Neuronal stem cell (in vitro differentiated cells): ENCODE measurements at regions not wholly inside any gene's neighbourhood (a gene's known extent, or its start where the extent isn't known, plus 50 kb on each side); places are given as distances from the start of the nearest gene placed in this dataset.

Experiments used
- DNase-seq: peaks from one replicate; pipeline ENCODE4 v3.0.0-alpha.2; 2013; ENCODE audit warnings: low spot score
- H2AFZ ChIP-seq: one replicate; pipeline ENCODE4 v1.6.1; 2013; ENCODE audit warnings: mild to moderate bottlenecking, low read length, inconsistent platforms
- H2AK5ac ChIP-seq: 2 replicates; pipeline ENCODE4 v1.6.1; 2013; ENCODE audit warnings: low read depth, mild to moderate bottlenecking, inconsistent platforms, low read length, moderate library complexity, mixed read lengths
- H2BK120ac ChIP-seq: 2 replicates; pipeline ENCODE4 v1.6.1; 2013; ENCODE audit warnings: low read depth, mild to moderate bottlenecking, inconsistent platforms, low read length, moderate library complexity, mixed read lengths
- H2BK12ac ChIP-seq: one replicate; pipeline ENCODE4 v1.6.1; 2013; ENCODE audit warnings: low read length, inconsistent platforms
- H2BK15ac ChIP-seq: 2 replicates; pipeline ENCODE4 v1.6.1; 2013; ENCODE audit warnings: mild to moderate bottlenecking, low read length, inconsistent platforms, mixed read lengths
- H2BK5ac ChIP-seq: one replicate; pipeline ENCODE4 v1.6.1; 2013; ENCODE audit warnings: inconsistent platforms, mild to moderate bottlenecking, low read length, moderate library complexity
- H3K14ac ChIP-seq: one replicate; pipeline ENCODE4 v1.6.1; 2013; ENCODE audit warnings: low read length, inconsistent platforms
- H3K18ac ChIP-seq: 2 replicates; pipeline ENCODE4 v1.6.1; 2013; ENCODE audit warnings: low read length, inconsistent platforms
- H3K23ac ChIP-seq: 2 replicates; pipeline ENCODE4 v1.6.1; 2013; ENCODE audit warnings: low read depth, mild to moderate bottlenecking, mixed read lengths, low read length, inconsistent platforms; ENCODE audit not compliant: poor library complexity
- H3K27ac ChIP-seq: replicated peaks from 3 replicates; pipeline ENCODE4 v1.5.1; 2013; ENCODE audit warnings: low read length, inconsistent platforms
- H3K27me3 ChIP-seq, 3 experiments: 2 replicates each; pipeline ENCODE4 v1.6.1; 2013; ENCODE audit warnings: low read length in 3 of 3, mild to moderate bottlenecking in 2 of 3, inconsistent platforms in 1 of 3, low read depth in 1 of 3, mixed read lengths in 1 of 3, moderate library complexity in 1 of 3; ENCODE audit not compliant: control insufficient read depth in 3 of 3, insufficient read depth in 3 of 3
- H3K36me3 ChIP-seq, 2 donors: replicated peaks in 1 of 2; 2 replicates each; pipeline ENCODE4 v1.6.1; 2013; ENCODE audit warnings: low read length in 2 of 2; ENCODE audit not compliant: control insufficient read depth in 2 of 2, insufficient read depth in 2 of 2
- H3K4ac ChIP-seq: 2 replicates; pipeline ENCODE4 v1.6.1; 2013; ENCODE audit warnings: inconsistent platforms, mild to moderate bottlenecking, low read length, moderate library complexity
- H3K4me1 ChIP-seq, 2 donors: 1 replicate in 1 of 2; 2 replicates in 1 of 2; pipeline ENCODE4 v1.6.1; 2013; ENCODE audit warnings: low read length in 2 of 2, low read depth in 1 of 2; ENCODE audit not compliant: control insufficient read depth in 2 of 2, insufficient read depth in 1 of 2
- H3K4me2 ChIP-seq: one replicate; pipeline ENCODE4 v1.6.1; 2013; ENCODE audit warnings: mild to moderate bottlenecking, low read length, inconsistent platforms; ENCODE audit not compliant: insufficient read depth, poor library complexity, severe bottlenecking
- H3K4me3 ChIP-seq, 2 donors: 2 replicates each; pipeline ENCODE4 v1.5.1; 2013; ENCODE audit warnings: low read length in 2 of 2, mild to moderate bottlenecking in 2 of 2, inconsistent platforms in 1 of 2, moderate library complexity in 1 of 2
- H3K79me1 ChIP-seq: one replicate; pipeline ENCODE4 v1.6.1; 2013; ENCODE audit warnings: low read depth, mild to moderate bottlenecking, inconsistent platforms, low read length, moderate library complexity
- H3K9ac ChIP-seq: one replicate; pipeline ENCODE4 v1.6.1; 2013; ENCODE audit warnings: mild to moderate bottlenecking, low read depth, low read length, inconsistent platforms; ENCODE audit not compliant: poor library complexity
- H3K9me3 ChIP-seq, 2 donors: replicated peaks in 1 of 2; 2 replicates each; pipeline versions ENCODE3 to v1.6.1; 2013; ENCODE audit warnings: low read length in 2 of 2, mild to moderate bottlenecking in 2 of 2, inconsistent platforms in 1 of 2, low read depth in 1 of 2, mixed read lengths in 1 of 2, moderate library complexity in 1 of 2; ENCODE audit not compliant: control insufficient read depth in 2 of 2, insufficient read depth in 1 of 2
- H4K8ac ChIP-seq: one replicate; pipeline ENCODE4 v1.6.1; 2013; ENCODE audit warnings: low read depth, mild to moderate bottlenecking, inconsistent platforms, low read length, moderate library complexity
- H4K91ac ChIP-seq: one replicate; pipeline ENCODE4 v1.6.1; 2013; ENCODE audit warnings: low read length, low read depth, mild to moderate bottlenecking, inconsistent platforms; ENCODE audit not compliant: poor library complexity
- WGBS, 2 donors: extraction: QIAGEN DNeasy Blood & Tissue Kit; methylation state at CpG; one replicate each; pipeline ENCODE4 v1.1.7; 2013; ENCODE audit warnings: missing lambda C conversion rate in 2 of 2, mixed read lengths in 1 of 2; ENCODE audit not compliant: insufficient read length in 2 of 2, insufficient replicate concordance in 1 of 2; ENCODE audit errors: extremely low coverage in 2 of 2; 5-methylcytosine and 5-hydroxymethylcytosine counted together

GRCh38 chrX:42274151-42274550, 350.8 kb upstream of the CASK start:
- no peak overlapping the region for H4K8ac ChIP-seq
- H3K23ac ChIP-seq: no peak overlapping the region
- H3K4me3 ChIP-seq: no peak overlapping the region
- H3K79me1 ChIP-seq: no peaks in the 10 kb centered on the region
- H2BK5ac ChIP-seq: no peak overlapping the region
- no peak overlapping the region for H2AFZ ChIP-seq
- DNase-seq: no peak
- H2AK5ac ChIP-seq: no peak overlapping the region
- H3K4me1 ChIP-seq: no peaks in the 10 kb centered on the region
- H3K18ac ChIP-seq: no peak overlapping the region
- H2BK12ac ChIP-seq: no peak overlapping the region
- no peak overlapping the region for H2BK15ac ChIP-seq
- H4K91ac ChIP-seq: no peak overlapping the region
- H3K4me2 ChIP-seq: no peak overlapping the region
- WGBS, 2 donors: no CpG with 5 or more reads among the region's 2 CpGs
- no peak overlapping the region for H3K4ac ChIP-seq
- H3K9ac ChIP-seq: no peak overlapping the region
- no peaks in the 10 kb centered on the region for H3K9me3 ChIP-seq
- H2BK120ac ChIP-seq: no peak overlapping the region
- no peak overlapping the region for H3K14ac ChIP-seq
- no peak overlapping the region for H3K27ac ChIP-seq
- no peaks in the 10 kb centered on the region for H3K36me3 ChIP-seq
- H3K27me3 ChIP-seq: peaks cover 0 to 2% (median 0%) of the 10 kb centered on the region in 3 experiments

- Histone ChIP-seq H2BK120ac (no peak overlapping the region), H3K4me2 (no peak overlapping the region), H3K27me3 (peaks cover 0 to 2% (median 0%) of the 10 kb centered on the region in 3 experiments), H4K8ac (no peak overlapping the region), H3K4me1 (no peaks in the 10 kb centered on the region), H2AFZ (no peak overlapping the region), H3K14ac (no peak overlapping the region), H3K18ac (no peak overlapping the region), H2BK12ac (no peak overlapping the region), H4K91ac (no peak overlapping the region), H3K4ac (no peak overlapping the region), H3K36me3 (no peaks in the 10 kb centered on the region), H3K23ac (no peak overlapping the region), H3K79me1 (no peaks in the 10 kb centered on the region), H3K9me3 (no peaks in the 10 kb centered on the region), H2BK5ac (no peak overlapping the region), H2BK15ac (no peak overlapping the region), H2AK5ac (no peak overlapping the region), H3K4me3 (no peak overlapping the region), H3K27ac (no peak overlapping the region), H3K9ac (no peak overlapping the region)
- WGBS, 2 donors: no CpG with 5 or more reads among the region's 4 CpGs
- no peak for DNase-seq
Observed at GRCh38 chrX:42273387-42273786, 350.0 kb upstream of the CASK start.

- H2BK12ac ChIP-seq: no peak overlapping the region
- H4K91ac ChIP-seq: no peak overlapping the region
- H3K27me3 ChIP-seq: no peaks in the 10 kb centered on the region
- H4K8ac ChIP-seq: no peak overlapping the region
- DNase-seq: no peak
- H3K27ac ChIP-seq: no peak overlapping the region
- no peaks in the 10 kb centered on the region for H3K9me3 ChIP-seq
- H3K4me1 ChIP-seq: no peaks in the 10 kb centered on the region
- H2BK120ac ChIP-seq: no peak overlapping the region
- H2BK15ac ChIP-seq: no peak overlapping the region
- H2AFZ ChIP-seq: no peak overlapping the region
- H3K18ac ChIP-seq: no peak overlapping the region
- no peak overlapping the region for H3K4ac ChIP-seq
- H3K23ac ChIP-seq: no peak overlapping the region
- no peaks in the 10 kb centered on the region for H3K36me3 ChIP-seq
- WGBS, 2 donors: no CpG with 5 or more reads among the region's 2 CpGs
- no peak overlapping the region for H3K4me3 ChIP-seq
- H3K14ac ChIP-seq: no peak overlapping the region
- no peak overlapping the region for H3K4me2 ChIP-seq
- H2AK5ac ChIP-seq: no peak overlapping the region
- no peaks in the 10 kb centered on the region for H3K79me1 ChIP-seq
- no peak overlapping the region for H2BK5ac ChIP-seq
- H3K9ac ChIP-seq: no peak overlapping the region
Observed at GRCh38 chrX:42269186-42269585, 345.8 kb upstream of the CASK start.

- no peak for DNase-seq
- WGBS, 2 donors: no CpG with 5 or more reads among the region's 1 CpG
Observed at GRCh38 chrX:42260854-42261253, 337.5 kb upstream of the CASK start.

More at GRCh38 chrX:42260854-42261253, 337.5 kb upstream of the CASK start:
- no peak overlapping the region for H3K4me2 ChIP-seq
- H3K36me3 ChIP-seq: no peaks in the 10 kb centered on the region
- no peak overlapping the region for H3K27ac ChIP-seq
- H3K4me1 ChIP-seq: no peaks in the 10 kb centered on the region
- no peak overlapping the region for H3K18ac ChIP-seq
- H2BK5ac ChIP-seq: no peak overlapping the region
- no peak overlapping the region for H3K14ac ChIP-seq
- H3K9ac ChIP-seq: no peak overlapping the region
- H2BK120ac ChIP-seq: no peak overlapping the region
- H2AK5ac ChIP-seq: no peak overlapping the region
- H3K79me1 ChIP-seq: no peaks in the 10 kb centered on the region
- no peak overlapping the region for H4K91ac ChIP-seq
- H3K4ac ChIP-seq: no peak overlapping the region
- H3K9me3 ChIP-seq: no peaks in the 10 kb centered on the region
- no peak overlapping the region for H2BK15ac ChIP-seq
- H3K23ac ChIP-seq: no peak overlapping the region
- no peak overlapping the region for H2BK12ac ChIP-seq
- no peak overlapping the region for H2AFZ ChIP-seq
- H4K8ac ChIP-seq: no peak overlapping the region
- H3K4me3 ChIP-seq: no peak overlapping the region
- peaks cover 0 to 3% (median 0%) of the 10 kb centered on the region in 3 experiments for H3K27me3 ChIP-seq
